NT2/D1 (cell line): ENCODE measurements at regions not wholly inside any gene's neighbourhood (a gene's known extent, or its start where the extent isn't known, plus 50 kb on each side); places are given as distances from the start of the nearest gene placed in this dataset.

Source experiments
- SUZ12 ChIP-seq: IDR thresholded peaks from 2 replicates; pipeline ENCODE4 v1.6.1; 2011; ENCODE audit not compliant: insufficient read length, insufficient read depth; ENCODE audit errors: extremely low read depth
- YY1 ChIP-seq: IDR thresholded peaks from 2 replicates; pipeline ENCODE4 v1.6.1; 2011; ENCODE audit not compliant: insufficient read length, insufficient read depth
- ZNF274 ChIP-seq: IDR thresholded peaks from 2 replicates; pipeline ENCODE4 v1.6.1; 2011; ENCODE audit warnings: mild to moderate bottlenecking, low read depth, low read length

DNA sequence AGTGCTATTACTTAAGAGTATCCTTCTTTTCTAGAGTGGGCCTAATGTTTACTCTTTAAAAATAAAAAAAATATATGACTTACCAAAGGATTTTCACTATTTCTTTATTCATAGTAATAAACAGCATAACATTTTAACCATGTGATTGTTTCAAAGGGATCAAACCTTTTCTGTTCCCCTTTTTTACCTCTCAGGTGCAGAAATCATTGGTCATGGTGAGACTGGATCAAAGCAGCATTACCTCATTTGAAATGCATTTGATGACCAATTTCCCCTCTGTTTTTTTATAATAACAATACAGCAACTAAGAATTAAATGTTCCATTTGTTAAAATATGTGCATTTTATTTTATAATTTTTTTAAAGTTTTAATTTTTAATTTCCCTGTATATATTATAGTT, 598.0 kb upstream of the RGMB start:
- no peak for TF ChIP-seq SUZ12
- TF ChIP-seq YY1, result no peak
- no peak for TF ChIP-seq ZNF274
